ENCODE measurements at regions not wholly inside any gene's neighbourhood (a gene's known extent, or its start where the extent isn't known, plus 50 kb on each side); places are given as distances from the start of the nearest gene placed in this dataset.

GRCh38 chr15:53354874-53355273 is 404.6 kb downstream of the WDR72 start:
- no peaks in the 10 kb centered on the region for H4K20me1 ChIP-seq (ENCODE audit: insufficient read depth, low read length)
- H3K36me3 ChIP-seq (ENCODE audit: insufficient read depth, low read length), result no peaks in the 10 kb centered on the region
- H3K4me2 ChIP-seq (ENCODE audit: low read length), result no peak overlapping the region
- no peak for TF ChIP-seq EZH2 (IDR thresholded peaks at IDR 0.05; ENCODE audit: borderline replicate concordance, low read length)
- no peak for TF ChIP-seq CTCF (IDR thresholded peaks at IDR 0.05; ENCODE audit: low read length)
- no peaks in the 10 kb centered on the region for H3K4me1 ChIP-seq (ENCODE audit: insufficient read depth, low read length, severe bottlenecking)
- no peak overlapping the region for H2AFZ ChIP-seq (ENCODE audit: low read length)
- H3K9me2 ChIP-seq (ENCODE audit: low read depth, low read length), result no peaks in the 10 kb centered on the region
- H3F3A ChIP-seq (ENCODE audit: insufficient read depth, low read length), result no peaks in the 10 kb centered on the region
- no peaks in the 10 kb centered on the region for H3K27me3 ChIP-seq (ENCODE audit: insufficient read depth, low read length)
- no peak overlapping the region for H3K4me3 ChIP-seq (ENCODE audit: low read depth, low read length, poor library complexity, severe bottlenecking)
- H3K9me3 ChIP-seq (ENCODE audit: low read length), result no peaks in the 10 kb centered on the region
- no peaks in the 10 kb centered on the region for H3K79me2 ChIP-seq (ENCODE audit: insufficient read depth, low read length)
- no peak overlapping the region for H3K9ac ChIP-seq (ENCODE audit: low read length)
- no peak overlapping the region for H3K27ac ChIP-seq (ENCODE audit: low read depth, low read length, poor library complexity, severe bottlenecking)

GRCh38 chr15:53351373-53351772 is 408.1 kb downstream of the WDR72 start:
- H3K9me3 ChIP-seq (ENCODE audit: low read length), result no peaks in the 10 kb centered on the region
- H3K4me2 ChIP-seq (ENCODE audit: low read length), result no peak overlapping the region
- no peaks in the 10 kb centered on the region for H3F3A ChIP-seq (ENCODE audit: insufficient read depth, low read length)
- no peaks in the 10 kb centered on the region for H4K20me1 ChIP-seq (ENCODE audit: insufficient read depth, low read length)
- no peaks in the 10 kb centered on the region for H3K79me2 ChIP-seq (ENCODE audit: insufficient read depth, low read length)
- no peak overlapping the region for H3K9ac ChIP-seq (ENCODE audit: low read length)
- no peak for TF ChIP-seq EZH2 (IDR thresholded peaks at IDR 0.05; ENCODE audit: borderline replicate concordance, low read length)
- no peak for TF ChIP-seq CTCF (IDR thresholded peaks at IDR 0.05; ENCODE audit: low read length)
- no peaks in the 10 kb centered on the region for H3K9me2 ChIP-seq (ENCODE audit: low read depth, low read length)
- no peaks in the 10 kb centered on the region for H3K27me3 ChIP-seq (ENCODE audit: insufficient read depth, low read length)
- H3K4me3 ChIP-seq (ENCODE audit: low read depth, low read length, poor library complexity, severe bottlenecking), result no peak overlapping the region
- no peak overlapping the region for H3K27ac ChIP-seq (ENCODE audit: low read depth, low read length, poor library complexity, severe bottlenecking)
- no peak overlapping the region for H2AFZ ChIP-seq (ENCODE audit: low read length)
- no peaks in the 10 kb centered on the region for H3K4me1 ChIP-seq (ENCODE audit: insufficient read depth, low read length, severe bottlenecking)
- H3K36me3 ChIP-seq (ENCODE audit: insufficient read depth, low read length), result no peaks in the 10 kb centered on the region

- Histone ChIP-seq H4K20me1 (ENCODE audit: insufficient read depth, low read length) (no peaks in the 10 kb centered on the region), H3K27me3 (ENCODE audit: insufficient read depth, low read length) (no peaks in the 10 kb centered on the region), H3K27ac (ENCODE audit: low read depth, low read length, poor library complexity, severe bottlenecking) (no peak overlapping the region), H3K79me2 (ENCODE audit: insufficient read depth, low read length) (no peaks in the 10 kb centered on the region), H3K9me2 (ENCODE audit: low read depth, low read length) (no peaks in the 10 kb centered on the region), H3F3A (ENCODE audit: insufficient read depth, low read length) (no peaks in the 10 kb centered on the region), H3K4me1 (ENCODE audit: insufficient read depth, low read length, severe bottlenecking) (no peaks in the 10 kb centered on the region), H3K9me3 (ENCODE audit: low read length) (no peaks in the 10 kb centered on the region), H3K4me3 (ENCODE audit: low read depth, low read length, poor library complexity, severe bottlenecking) (no peak overlapping the region), H2AFZ (ENCODE audit: low read length) (no peak overlapping the region), H3K36me3 (ENCODE audit: insufficient read depth, low read length) (no peaks in the 10 kb centered on the region), H3K9ac (ENCODE audit: low read length) (no peak overlapping the region), H3K4me2 (ENCODE audit: low read length) (no peak overlapping the region)
- TF ChIP-seq EZH2 (IDR thresholded peaks at IDR 0.05; ENCODE audit: borderline replicate concordance, low read length), result no peak
- no peak for TF ChIP-seq CTCF (IDR thresholded peaks at IDR 0.05; ENCODE audit: low read length)
Measured at GRCh38 chr15:53346583-53346982, 412.9 kb downstream of the WDR72 start.

Data from OCI-LY1 (cell line).